NCI-H128 (cell line): ENCODE measurements at regions not wholly inside any gene's neighbourhood (a gene's known extent, or its start where the extent isn't known, plus 50 kb on each side); places are given as distances from the start of the nearest gene placed in this dataset.
"Not testable (repeated sequence)": the region's sequence is repeated elsewhere in the genome, so short reads cannot be mapped to it uniquely, and the experiment has no call there.

Experiments
- DNase-seq: peaks from one replicate; lab custom pipeline; 2025; ENCODE audit not compliant: unreplicated experiment; lab: John Stamatoyannopoulos, UW

DNA sequence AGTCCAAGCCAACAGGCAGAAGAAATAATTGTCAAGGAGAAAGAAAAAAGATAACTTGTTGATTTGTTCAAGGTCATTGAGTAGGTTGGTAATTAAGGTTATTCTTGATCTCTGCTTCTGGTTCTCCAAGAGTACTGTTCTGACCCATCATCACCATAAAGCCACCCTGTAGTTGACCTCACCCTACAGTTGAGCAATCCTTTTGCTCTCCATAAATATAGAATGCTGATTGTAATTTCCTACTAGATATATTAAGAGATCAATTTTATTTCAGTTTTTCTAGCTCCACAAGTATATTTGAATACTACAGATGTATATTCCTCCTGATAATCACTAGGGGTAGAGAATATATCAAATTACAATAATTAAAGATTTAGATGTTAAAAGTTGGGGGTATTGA, 350.5 kb upstream of the PDE3A start:
- no peak for DNase-seq

- no peak for DNase-seq
Measured at GRCh38 chr12:20018406-20018805, 349.9 kb upstream of the PDE3A start.

GRCh38 chr12:20024194-20024593, 344.1 kb upstream of the PDE3A start:
- DNase-seq: no peak

DNA sequence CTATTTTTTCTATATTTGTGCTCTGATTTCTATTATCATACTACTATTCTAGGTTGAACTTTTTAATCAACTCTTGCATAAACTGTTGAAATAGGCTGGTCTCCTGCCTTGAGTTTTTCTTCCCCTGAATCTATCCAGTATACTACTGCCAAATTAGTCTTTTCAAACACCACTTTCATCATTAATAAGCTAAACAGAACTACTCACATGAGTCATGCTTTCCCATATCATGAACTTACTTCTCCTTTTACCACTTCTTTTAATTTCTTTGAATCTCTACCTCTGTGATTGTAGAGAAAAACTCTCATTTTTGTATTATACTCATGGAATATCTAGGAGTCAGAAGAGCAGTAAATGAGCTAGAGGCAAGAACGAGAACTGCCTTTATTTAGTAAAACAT, 340.3 kb upstream of the PDE3A start:
- no peak for DNase-seq

GRCh38 chr12:20030826-20031225, 337.5 kb upstream of the PDE3A start:
- DNase-seq: no peak

DNA sequence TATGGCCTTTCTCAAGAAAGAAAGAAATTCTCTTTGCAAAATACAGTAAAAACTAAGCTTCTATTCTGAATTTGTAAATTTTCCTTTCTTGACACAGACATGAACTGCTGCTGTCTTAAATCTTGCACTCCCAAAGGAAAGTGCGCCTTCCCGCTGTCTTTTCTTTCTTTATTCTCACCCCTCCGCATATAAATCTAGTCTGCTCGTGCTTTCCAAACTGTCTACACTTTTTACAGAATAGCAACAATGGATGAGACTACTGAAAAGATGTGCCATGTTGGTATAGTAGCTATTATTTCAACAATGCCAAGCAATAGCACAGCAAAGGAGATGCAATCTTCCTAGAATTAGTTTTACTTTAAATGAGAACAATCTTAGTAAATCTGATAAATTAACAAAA, 328.8 kb upstream of the PDE3A start:
- no peak for DNase-seq

- DNase-seq: no peak
Measured at GRCh38 chr12:20040184-20040583, 328.2 kb upstream of the PDE3A start.

DNA sequence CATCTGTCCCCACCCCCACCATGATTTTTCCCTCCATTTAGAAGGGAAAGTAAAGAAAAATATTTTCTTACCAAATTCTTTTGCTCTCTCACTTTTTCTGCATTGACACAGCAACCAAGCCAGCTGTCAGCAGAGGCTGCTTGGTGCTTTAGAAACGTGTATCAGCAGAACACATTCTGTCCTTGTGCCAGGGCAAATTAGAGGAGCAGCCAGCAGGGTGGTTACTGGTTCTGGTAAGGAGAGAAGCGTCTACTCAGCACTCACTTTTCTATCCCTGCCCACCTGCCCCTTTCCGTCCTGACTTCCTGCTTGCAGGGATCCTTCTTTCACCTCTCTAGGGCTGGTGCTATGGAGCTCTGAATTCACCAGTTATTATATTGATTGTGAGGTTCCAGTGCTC, 327.5 kb upstream of the PDE3A start:
- no peak for DNase-seq

- DNase-seq: no peak
Measured at GRCh38 chr12:20044351-20044750, 324.0 kb upstream of the PDE3A start.

- DNase-seq: no peak
Measured at GRCh38 chr12:20044846-20045245, 323.5 kb upstream of the PDE3A start.

- DNase-seq: no peak
Measured at GRCh38 chr12:20047901-20048300, 320.4 kb upstream of the PDE3A start.

- DNase-seq: no peak
Measured at GRCh38 chr12:20050221-20050620, 318.1 kb upstream of the PDE3A start.

GRCh38 chr12:20053782-20054181, 314.6 kb upstream of the PDE3A start:
- DNase-seq: no peak

- DNase-seq: no peak
Measured at GRCh38 chr12:20055856-20056255, 312.5 kb upstream of the PDE3A start.

DNA sequence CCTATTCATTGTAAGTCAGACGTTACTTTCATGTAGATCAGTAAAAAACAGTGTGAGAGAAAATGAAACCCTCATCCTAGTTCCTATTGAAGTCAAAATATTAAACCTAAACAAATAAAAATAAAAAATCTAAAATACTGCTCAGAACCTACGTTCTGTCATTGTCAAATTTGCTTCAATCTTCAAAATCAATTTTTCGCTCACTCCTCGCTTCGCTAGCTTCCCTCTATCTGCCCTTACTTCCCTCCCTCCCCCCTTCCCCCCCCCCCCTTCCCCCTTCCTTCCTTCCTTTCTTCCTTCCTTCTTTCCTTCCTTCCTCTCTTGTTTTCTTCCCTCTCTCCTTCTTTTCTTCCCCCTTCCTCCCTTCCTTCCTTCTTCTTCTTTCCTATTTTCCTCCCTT, 310.9 kb upstream of the PDE3A start:
- DNase-seq: no peak

GRCh38 chr12:20063116-20063515, 305.2 kb upstream of the PDE3A start:
- no peak for DNase-seq

DNA sequence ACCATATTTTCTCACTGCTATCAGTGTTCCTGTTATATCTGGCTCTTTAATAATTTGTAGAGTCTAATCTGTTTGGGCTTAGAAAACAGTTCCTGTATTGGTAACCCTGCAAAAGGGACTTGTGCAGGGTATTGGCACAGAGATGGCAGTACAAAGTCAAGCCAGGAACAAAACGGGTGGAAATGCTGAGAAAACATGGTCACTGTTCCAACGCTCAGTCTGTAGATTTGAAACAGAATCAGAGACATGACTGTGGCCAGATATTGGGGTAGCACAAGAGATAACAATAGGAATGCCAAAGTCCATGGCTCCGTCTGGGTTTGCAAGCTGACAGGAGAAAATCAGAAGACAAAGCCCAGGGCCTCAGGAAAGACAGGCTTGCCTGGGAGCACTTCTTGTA, 290.7 kb upstream of the PDE3A start:
- no peak for DNase-seq

- DNase-seq: no peak
Measured at GRCh38 chr12:20089077-20089476, 279.3 kb upstream of the PDE3A start.

DNA sequence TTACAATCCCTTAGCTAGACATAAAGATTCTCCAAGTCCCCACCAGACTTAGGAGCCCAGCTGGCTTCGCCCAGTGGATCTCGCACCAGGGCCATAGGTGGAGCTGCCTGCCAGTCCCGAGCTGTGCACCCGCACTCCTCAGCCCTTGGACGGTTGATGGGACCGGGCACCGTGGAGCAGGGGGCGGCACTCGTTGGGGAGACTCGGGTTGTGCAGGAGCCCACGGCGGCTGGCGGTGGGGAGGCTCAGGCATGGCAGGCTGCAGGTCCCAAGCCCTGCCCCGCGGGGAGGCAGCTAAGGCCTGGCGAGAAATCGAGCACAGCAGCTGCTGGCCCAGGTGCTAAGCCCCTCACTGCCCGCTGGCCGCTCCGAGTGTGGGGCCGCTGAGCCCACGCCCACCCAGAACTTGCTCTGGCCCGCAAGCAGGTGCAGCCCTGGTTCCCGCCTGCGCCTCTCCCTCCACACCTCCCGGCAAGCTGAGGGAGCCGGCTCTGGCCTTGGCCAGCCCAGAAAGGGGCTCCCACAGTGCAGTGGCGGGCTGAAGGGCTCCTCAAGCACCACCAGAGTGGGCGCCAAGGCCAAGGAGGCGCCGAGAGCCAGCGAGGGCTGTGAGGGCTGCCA, 275.0 kb upstream of the PDE3A start:
- not testable (repeated sequence) for DNase-seq

DNA sequence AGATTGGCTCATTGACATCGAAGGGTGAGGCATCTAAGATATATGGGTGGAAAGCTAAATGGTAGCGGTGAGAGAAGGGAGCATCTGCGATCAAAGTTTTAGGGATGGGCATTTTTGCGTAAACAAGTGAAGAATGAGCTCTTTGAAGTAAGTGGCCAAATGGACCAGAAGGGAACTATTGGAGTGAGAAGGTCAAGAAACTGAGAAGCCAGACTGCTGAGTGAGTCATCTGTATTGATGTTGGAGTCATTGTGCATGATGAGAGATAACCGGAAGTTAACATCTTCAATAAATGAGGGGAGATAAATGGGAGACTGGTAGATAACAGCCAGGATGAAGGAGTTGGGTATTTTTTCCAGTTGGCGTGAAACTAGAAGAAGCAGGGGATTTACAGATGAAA, 271.9 kb upstream of the PDE3A start:
- DNase-seq: no peak

- no peak for DNase-seq
Measured at GRCh38 chr12:20097626-20098025, 270.7 kb upstream of the PDE3A start.

GRCh38 chr12:20099395-20100183, 268.7 kb upstream of the PDE3A start:
- peak; percentile 16 for DNase-seq

DNA sequence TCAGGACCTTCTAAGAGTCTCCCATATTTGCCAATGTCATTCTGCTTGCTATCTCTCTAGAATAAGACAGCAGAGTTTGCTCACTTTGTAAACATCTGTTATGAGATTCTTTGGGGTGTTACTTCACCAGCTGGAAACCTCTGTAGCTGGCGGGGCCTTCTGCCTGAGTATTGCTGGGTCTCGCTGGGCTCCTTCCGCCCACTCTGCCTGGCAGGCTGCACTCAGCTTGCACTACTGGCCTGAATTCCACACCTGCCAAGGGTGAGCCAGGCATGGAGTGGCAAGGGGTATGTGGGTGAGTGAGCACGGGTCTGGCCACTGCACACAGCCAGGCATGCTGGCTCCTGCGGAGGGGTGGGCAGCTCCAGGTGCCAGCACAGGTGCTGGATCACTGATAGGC, 267.3 kb upstream of the PDE3A start:
- DNase-seq: no peak
